Testis (tissue), 2 donors: ENCODE measurements at regions not wholly inside any gene's neighbourhood (a gene's known extent, or its start where the extent isn't known, plus 50 kb on each side); places are given as distances from the start of the nearest gene placed in this dataset.

Experiments used
- CTCF ChIP-seq, 3 experiments: fragments of 450-650 bp in 2 of 3; fragments of 200-600 bp in 1 of 3; sonication (generic) in 1 of 3; IDR thresholded peaks; one replicate each; pipeline ENCODE4 v1.5.1; 2016 to 2019; ENCODE audit warnings: antibody characterized with exemption in 3 of 3, mild to moderate bottlenecking in 2 of 3, moderate library complexity in 1 of 3
- POLR2A ChIP-seq: fragments of 450-650 bp; IDR thresholded peaks from one replicate; pipeline ENCODE4 v1.6.1; 2017; ENCODE audit warnings: antibody characterized with exemption, mild to moderate bottlenecking, moderate library complexity

- no peak for TF ChIP-seq CTCF (IDR thresholded peaks at IDR 0.05)
- TF ChIP-seq POLR2A: no peak
Measured at GRCh38 chr2:120586507-120587278, 149.0 kb upstream of the GLI2 start.
